IMR-90 (cell line): ENCODE measurements at regions not wholly inside any gene's neighbourhood (a gene's known extent, or its start where the extent isn't known, plus 50 kb on each side); places are given as distances from the start of the nearest gene placed in this dataset.

Source experiments
- CTCF ChIP-seq: conservative IDR thresholded peaks from 2 replicates; pipeline ENCODE4 v1.5.1; 2012; ENCODE audit warnings: mild to moderate bottlenecking, low read depth, low read length, improper control_type of control experiment
- MAZ ChIP-seq: IDR thresholded peaks from 2 replicates; pipeline ENCODE4 v1.6.1; 2012; ENCODE audit warnings: low read depth, mild to moderate bottlenecking, low read length, improper control_type of control experiment, moderate library complexity, borderline replicate concordance
- MXI1 ChIP-seq: IDR thresholded peaks from 2 replicates; pipeline ENCODE4 v1.6.1; 2012; ENCODE audit warnings: low read depth, mild to moderate bottlenecking, low read length, moderate library complexity, borderline replicate concordance
- POLR2A ChIP-seq: IDR thresholded peaks from 2 replicates; pipeline ENCODE4 v1.6.1; 2012; ENCODE audit warnings: mild to moderate bottlenecking, low read depth, low read length
- RFX5 ChIP-seq: IDR thresholded peaks from 2 replicates; pipeline ENCODE4 v1.8.0; 2012; ENCODE audit warnings: low read depth, mild to moderate bottlenecking, low read length, moderate library complexity
- USF2 ChIP-seq: fragments of 150-350 bp; IDR thresholded peaks from 2 replicates; pipeline ENCODE4 v1.6.1; 2017; ENCODE audit warnings: mild to moderate bottlenecking, antibody characterized with exemption, low read length, low read depth

- TF ChIP-seq CTCF (no peak), POLR2A (no peak), USF2 (no peak), MXI1 (no peak), MAZ (no peak), RFX5 (no peak)
Measured at GRCh38 chr20:39452583-39453340, 490.6 kb downstream of the DHX35 start.
